HCT116 (cell line): ENCODE measurements at regions not wholly inside any gene's neighbourhood (a gene's known extent, or its start where the extent isn't known, plus 50 kb on each side); places are given as distances from the start of the nearest gene placed in this dataset.

ENCODE experiments used
- ATAC-seq: fragments of 200-7000 bp; cut with Tn5 transposase; 2 replicates; pipeline ENCODE4 v1.9.1; 2020; ENCODE audit warnings: mild to moderate bottlenecking, moderate library complexity
- BruUV-seq: library from RNA; stranded (reverse); fragments of 400-500 nt; replicated peaks from 2 replicates; lab custom pipeline; 2021; lab: Mats Ljungman, UMichigan
- CTCF ChIA-PET: fragments of 300-600 bp; sonication (Branson Sonifier 250); formaldehyde crosslinking; loops from one replicate; lab custom pipeline; 2021; ENCODE audit warnings: antibody characterized with exemption; lab: Charles Lee
- POLR2A ChIA-PET: fragments of 300-600, 350-600 bp; sonication (Branson Sonifier 250); formaldehyde crosslinking; loops from one replicate; lab custom pipeline; 2021; ENCODE audit warnings: antibody characterized with exemption; lab: Charles Lee
- RAD21 ChIA-PET, 2 experiments: fragments of 300-600 bp; sonication (Branson Sonifier 250); formaldehyde crosslinking; loops; one replicate each; lab custom pipeline; 2023; ENCODE audit warnings: low total read pairs in 2 of 2; ENCODE audit not compliant: uncharacterized antibody in 2 of 2, unreplicated experiment in 2 of 2, low non-redundant PET in 1 of 2; lab: Charles Lee
- DNase-seq: peaks from one replicate; pipeline ENCODE4 v3.0.0-alpha.2; 2010; ENCODE audit warnings: low read depth, low spot score
- H2AFZ ChIP-seq: fragments of 200-600 bp; shearing (Covaris generic), sonication (generic); 2 replicates; pipeline ENCODE4 v1.6.1; 2017; ENCODE audit warnings: low read depth, mixed run types, mixed read lengths, antibody characterized with exemption, low read length; ENCODE audit not compliant: poor library complexity, severe bottlenecking
- H3K27ac ChIP-seq: 2 replicates; pipeline ENCODE4 v1.5.1; 2012; ENCODE audit warnings: low read depth, low read length
- H3K27me3 ChIP-seq: fragments of 200-600 bp; sonication (generic); 2 replicates; pipeline ENCODE4 v1.6.1; 2016; ENCODE audit warnings: mixed run types, low read length, mixed read lengths; ENCODE audit not compliant: insufficient read depth
- H3K36me3 ChIP-seq, 2 experiments: fragments of 200-500 bp in 1 of 2; fragments of 200-600 bp in 1 of 2; sonication (Bioruptor generic) in 1 of 2; sonication (generic) in 1 of 2; 2 replicates each; pipeline versions ENCODE4 v1.5.1 to v1.6.1; 2014 to 2016; ENCODE audit warnings: low read length in 2 of 2, inconsistent platforms in 1 of 2, mixed read lengths in 1 of 2, mixed run types in 1 of 2; ENCODE audit not compliant: insufficient read depth in 2 of 2, control insufficient read depth in 1 of 2
- H3K4me1 ChIP-seq, 2 experiments: fragments of 200-600 bp in 1 of 2; sonication (generic) in 1 of 2; 2 replicates each; pipeline versions ENCODE4 v1.5.1 to v1.6.1; 2012 to 2017; ENCODE audit warnings: low read length in 2 of 2, inconsistent platforms in 1 of 2, mild to moderate bottlenecking in 1 of 2, mixed read lengths in 1 of 2, mixed run types in 1 of 2, moderate library complexity in 1 of 2; ENCODE audit not compliant: insufficient read depth in 2 of 2, control insufficient read depth in 1 of 2
- H3K4me2 ChIP-seq: fragments of 200-600 bp; sonication (generic); 2 replicates; pipeline ENCODE4 v1.6.1; 2017; ENCODE audit warnings: mixed run types, low read length, mixed read lengths
- H3K4me3 ChIP-seq, 2 experiments: fragments of 200-600 bp in 1 of 2; sonication (generic) in 1 of 2; replicated peaks in 1 of 2; 2 replicates each; pipeline ENCODE4 v1.5.1; 2011 to 2016; ENCODE audit warnings: low read length in 2 of 2, control low read depth in 1 of 2, low read depth in 1 of 2, mild to moderate bottlenecking in 1 of 2, mixed read lengths in 1 of 2, mixed run types in 1 of 2
- H3K79me2 ChIP-seq: fragments of 200-600 bp; sonication (generic); 2 replicates; pipeline ENCODE4 v1.6.1; 2017; ENCODE audit warnings: mild to moderate bottlenecking, mixed run types, low read length, moderate library complexity, mixed read lengths; ENCODE audit not compliant: insufficient read depth
- H3K9ac ChIP-seq: fragments of 200-600 bp; sonication (generic); 2 replicates; pipeline ENCODE4 v1.6.1; 2016; ENCODE audit warnings: low read length, mixed read lengths
- H3K9me2 ChIP-seq: fragments of 200-600 bp; sonication (generic), shearing (Covaris generic); 2 replicates; pipeline ENCODE4 v1.6.1; 2017; ENCODE audit warnings: mixed run types, mild to moderate bottlenecking, moderate library complexity; ENCODE audit not compliant: insufficient read depth
- H3K9me3 ChIP-seq, 2 experiments: fragments of 200-500 bp in 1 of 2; fragments of 200-600 bp in 1 of 2; sonication (Bioruptor generic) in 1 of 2; sonication (generic) in 1 of 2; 2 replicates each; pipeline ENCODE4 v1.6.1; 2014 to 2017; ENCODE audit warnings: low read length in 2 of 2, mixed read lengths in 2 of 2, inconsistent platforms in 1 of 2, low read depth in 1 of 2, mild to moderate bottlenecking in 1 of 2, mixed run types in 1 of 2, moderate library complexity in 1 of 2; ENCODE audit not compliant: control insufficient read depth in 1 of 2, insufficient read depth in 1 of 2
- H4K20me1 ChIP-seq: fragments of 200-600 bp; sonication (generic), shearing (Covaris generic); 2 replicates; pipeline ENCODE4 v1.6.1; 2017; ENCODE audit warnings: mixed run types, mild to moderate bottlenecking, moderate library complexity; ENCODE audit not compliant: insufficient read depth
- ATF3 ChIP-seq: IDR thresholded peaks from 2 replicates; pipeline ENCODE4 v1.6.1; 2012
- CBX3 ChIP-seq: IDR thresholded peaks from 2 replicates; pipeline ENCODE4 v1.6.1; 2012; ENCODE audit warnings: low read depth
- CEBPB ChIP-seq: IDR thresholded peaks from 2 replicates; pipeline ENCODE4 v1.6.1; 2012; ENCODE audit warnings: low read depth
- CTCF ChIP-seq, 3 experiments: fragments of 200-600 bp in 1 of 3; sonication (generic) in 1 of 3; IDR thresholded peaks in 2 of 3; conservative IDR thresholded peaks in 1 of 3; 2 replicates each; pipeline ENCODE4 v1.5.1; 2012 to 2017; ENCODE audit warnings: low read depth in 2 of 3, low read length in 2 of 3, antibody characterized with exemption in 1 of 3, borderline replicate concordance in 1 of 3, control low read depth in 1 of 3, mild to moderate bottlenecking in 1 of 3, mixed read lengths in 1 of 3, mixed run types in 1 of 3, moderate library complexity in 1 of 3; ENCODE audit not compliant: insufficient read depth in 1 of 3
- ELF1 ChIP-seq: IDR thresholded peaks from 2 replicates; pipeline ENCODE4 v1.6.1; 2012; ENCODE audit warnings: low read depth, borderline replicate concordance
- EZH2 ChIP-seq: fragments of 200-600 bp; sonication (generic); IDR thresholded peaks from 2 replicates; pipeline ENCODE4 v1.6.1; 2017; ENCODE audit warnings: antibody characterized with exemption, mixed run types
- EZH2phosphoT487 ChIP-seq: fragments of 200-600 bp; IDR thresholded peaks from 2 replicates; pipeline ENCODE4 v1.6.1; 2018; ENCODE audit warnings: antibody characterized with exemption, borderline replicate concordance
- JUND ChIP-seq: IDR thresholded peaks from 2 replicates; pipeline ENCODE4 v1.6.1; 2012
- POLR2AphosphoS5 ChIP-seq: IDR thresholded peaks from 2 replicates; pipeline ENCODE4 v1.6.1; 2011; ENCODE audit warnings: mild to moderate bottlenecking, low read depth, low read length, moderate library complexity
- RAD21 ChIP-seq: IDR thresholded peaks from 2 replicates; pipeline ENCODE4 v1.6.1; 2012; ENCODE audit warnings: low read depth, mild to moderate bottlenecking
- REST ChIP-seq: IDR thresholded peaks from 2 replicates; pipeline ENCODE4 v1.6.1; 2012; ENCODE audit warnings: low read depth
- SIN3A ChIP-seq: IDR thresholded peaks from 2 replicates; pipeline ENCODE4 v1.6.1; 2012; ENCODE audit warnings: low read depth
- ZBTB33 ChIP-seq: IDR thresholded peaks from 2 replicates; pipeline ENCODE4 v1.6.1; 2011; ENCODE audit warnings: mild to moderate bottlenecking, low read length, moderate library complexity; ENCODE audit not compliant: insufficient replicate concordance; ENCODE audit errors: extremely low read depth
- intact Hi-C: fragments of 100-400 bp; cut with micrococcal nuclease; formaldehyde crosslinking; loops from 2 replicates; pipeline ENCODE4 v1.10.0; 2022

- Histone ChIP-seq H3K9ac (no peak overlapping the region), H3K4me3 (no peak overlapping the region), H3K27me3 (0 out of 2 replicates have a peak, but pooled peaks cover 3% of the 10 kb centered on the region), H3K4me1 (no peaks in the 10 kb centered on the region), H3K9me2 (no peaks in the 10 kb centered on the region), H3K36me3 (no peaks in the 10 kb centered on the region), H3K27ac (no peak overlapping the region), H4K20me1 (no peaks in the 10 kb centered on the region), H2AFZ (no peak overlapping the region), H3K79me2 (no peaks in the 10 kb centered on the region), H3K9me3 (no peaks in the 10 kb centered on the region), H3K4me2 (no peak overlapping the region)
- no peak for ATAC-seq
- ChIA-PET CTCF (no interaction called here), RAD21 (no interaction called here), POLR2A (no interaction called here)
- no peak for DNase-seq
- TF ChIP-seq EZH2phosphoT487: no peak
- TF ChIP-seq ATF3: no peak
- TF ChIP-seq RAD21: no peak
- TF ChIP-seq CEBPB: no peak
- TF ChIP-seq REST: no peak
- TF ChIP-seq ELF1: no peak
- no peak for TF ChIP-seq EZH2
- no peak for TF ChIP-seq ZBTB33
- TF ChIP-seq CBX3: no peak
- no peak for TF ChIP-seq SIN3A
- no peak for TF ChIP-seq CTCF (IDR thresholded peaks at IDR 0.05 in 2 of 3, conservative IDR thresholded peaks at IDR 0.05 in 1 of 3; ENCODE audit: borderline replicate concordance in 1 of 3, insufficient read depth in 1 of 3, low read depth in 2 of 3, low read length in 2 of 3)
- no peak for TF ChIP-seq POLR2AphosphoS5
- no peak for TF ChIP-seq JUND
- BruUV-seq: no TSS peak
- intact Hi-C loops: no loop called here
Observed at GRCh38 chr1:228802386-228803220, 67.3 kb downstream of the RHOU start.
